B cell (primary cell): ENCODE measurements at regions not wholly inside any gene's neighbourhood (a gene's known extent, or its start where the extent isn't known, plus 50 kb on each side); places are given as distances from the start of the nearest gene placed in this dataset.

Experiments
- EZH2 ChIP-seq: IDR thresholded peaks from 2 replicates; pipeline ENCODE4 v1.6.1; 2012; ENCODE audit warnings: borderline replicate concordance, low read depth, mild to moderate bottlenecking, moderate library complexity, low read length; ENCODE audit not compliant: insufficient read depth, poor library complexity, severe bottlenecking
- TF ChIP-seq, protein P1 (sequence below): fragments of 200-600 bp; IDR thresholded peaks from one replicate; pipeline ENCODE4 v1.8.0; 2022; ENCODE audit warnings: antibody characterized with exemption, mild to moderate bottlenecking

DNA sequence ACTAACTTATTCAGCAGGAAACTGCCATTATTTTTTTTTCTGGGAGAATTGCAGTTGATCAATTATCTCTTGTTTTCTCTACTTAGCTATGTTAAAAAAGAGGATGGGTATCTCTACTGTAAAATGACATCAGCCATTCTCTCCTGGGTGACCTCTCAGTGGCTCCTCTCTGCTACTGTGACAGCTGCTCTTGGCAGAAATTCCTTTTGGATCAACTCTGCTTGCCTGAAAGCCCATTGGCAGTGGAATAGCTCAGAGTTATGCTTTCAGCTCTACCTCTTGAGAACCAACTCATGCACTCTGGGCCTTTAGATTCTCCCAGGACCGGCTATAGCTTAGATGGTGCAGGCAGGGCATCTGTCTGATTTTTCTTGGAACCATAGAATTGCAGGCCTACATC lies 99.9 kb upstream of the GAP43 start:
- TF ChIP-seq, protein P1, sequence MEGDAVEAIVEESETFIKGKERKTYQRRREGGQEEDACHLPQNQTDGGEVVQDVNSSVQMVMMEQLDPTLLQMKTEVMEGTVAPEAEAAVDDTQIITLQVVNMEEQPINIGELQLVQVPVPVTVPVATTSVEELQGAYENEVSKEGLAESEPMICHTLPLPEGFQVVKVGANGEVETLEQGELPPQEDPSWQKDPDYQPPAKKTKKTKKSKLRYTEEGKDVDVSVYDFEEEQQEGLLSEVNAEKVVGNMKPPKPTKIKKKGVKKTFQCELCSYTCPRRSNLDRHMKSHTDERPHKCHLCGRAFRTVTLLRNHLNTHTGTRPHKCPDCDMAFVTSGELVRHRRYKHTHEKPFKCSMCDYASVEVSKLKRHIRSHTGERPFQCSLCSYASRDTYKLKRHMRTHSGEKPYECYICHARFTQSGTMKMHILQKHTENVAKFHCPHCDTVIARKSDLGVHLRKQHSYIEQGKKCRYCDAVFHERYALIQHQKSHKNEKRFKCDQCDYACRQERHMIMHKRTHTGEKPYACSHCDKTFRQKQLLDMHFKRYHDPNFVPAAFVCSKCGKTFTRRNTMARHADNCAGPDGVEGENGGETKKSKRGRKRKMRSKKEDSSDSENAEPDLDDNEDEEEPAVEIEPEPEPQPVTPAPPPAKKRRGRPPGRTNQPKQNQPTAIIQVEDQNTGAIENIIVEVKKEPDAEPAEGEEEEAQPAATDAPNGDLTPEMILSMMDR = no peak
- TF ChIP-seq EZH2 = no peak
